Calu3 (cell line): ENCODE measurements at regions not wholly inside any gene's neighbourhood (a gene's known extent, or its start where the extent isn't known, plus 50 kb on each side); places are given as distances from the start of the nearest gene placed in this dataset.

Source experiments
- BruUV-seq: library from RNA; stranded (reverse); fragments of 400-500 nt; replicated peaks from 2 replicates; lab custom pipeline; 2021; lab: Mats Ljungman, UMichigan
- CTCF ChIA-PET: fragments of 300-600 bp; sonication (Branson Sonifier 250); formaldehyde crosslinking; loops from one replicate; lab custom pipeline; 2022; ENCODE audit warnings: antibody characterized with exemption; lab: Charles Lee
- DNase-seq: peaks from one replicate; pipeline ENCODE4 v3.0.0; 2022
- H3K27ac Mint-ChIP-seq: one replicate; pipeline ENCODE4 v1.8.0; 2022; ENCODE audit warnings: mixed read lengths; ENCODE audit not compliant: unreplicated experiment
- H3K27me3 Mint-ChIP-seq: one replicate; pipeline ENCODE4 v1.8.0; 2022; ENCODE audit warnings: mixed read lengths; ENCODE audit not compliant: unreplicated experiment
- H3K36me3 Mint-ChIP-seq: one replicate; pipeline ENCODE4 v1.8.0; 2022; ENCODE audit warnings: mild to moderate bottlenecking, moderate library complexity, mixed read lengths; ENCODE audit not compliant: insufficient read depth, unreplicated experiment
- H3K4me1 Mint-ChIP-seq: one replicate; pipeline ENCODE4 v1.8.0; 2022; ENCODE audit warnings: mild to moderate bottlenecking, low read depth, mixed read lengths; ENCODE audit not compliant: unreplicated experiment
- H3K4me3 Mint-ChIP-seq: one replicate; pipeline ENCODE4 v1.8.0; 2022; ENCODE audit warnings: mild to moderate bottlenecking, low read depth, moderate library complexity, mixed read lengths; ENCODE audit not compliant: unreplicated experiment
- H3K9me3 Mint-ChIP-seq: one replicate; pipeline ENCODE4 v1.8.0; 2022; ENCODE audit warnings: low read depth, mixed read lengths; ENCODE audit not compliant: unreplicated experiment
- intact Hi-C: fragments of 100-400 bp; cut with micrococcal nuclease; formaldehyde crosslinking; loops from one replicate; pipeline ENCODE4 v1.10.0; 2022; ENCODE audit not compliant: unreplicated experiment
- TF ChIP-seq, protein P1 (sequence below): fragments of 200-600 bp; IDR thresholded peaks from one replicate; pipeline ENCODE4 v1.8.0; 2022; ENCODE audit warnings: antibody characterized with exemption; ENCODE audit not compliant: unreplicated experiment

GRCh38 chr14:104240434-104241157 is 102.2 kb downstream of the KIF26A start:
- no peak overlapping the region for H3K27ac Mint-ChIP-seq
- no peak for DNase-seq
- H3K9me3 Mint-ChIP-seq = peaks cover 8% of the 10 kb centered on the region
- CTCF ChIA-PET = no interaction called here
- H3K36me3 Mint-ChIP-seq = no peaks in the 10 kb centered on the region
- H3K4me3 Mint-ChIP-seq = no peak overlapping the region
- TF ChIP-seq, protein P1, sequence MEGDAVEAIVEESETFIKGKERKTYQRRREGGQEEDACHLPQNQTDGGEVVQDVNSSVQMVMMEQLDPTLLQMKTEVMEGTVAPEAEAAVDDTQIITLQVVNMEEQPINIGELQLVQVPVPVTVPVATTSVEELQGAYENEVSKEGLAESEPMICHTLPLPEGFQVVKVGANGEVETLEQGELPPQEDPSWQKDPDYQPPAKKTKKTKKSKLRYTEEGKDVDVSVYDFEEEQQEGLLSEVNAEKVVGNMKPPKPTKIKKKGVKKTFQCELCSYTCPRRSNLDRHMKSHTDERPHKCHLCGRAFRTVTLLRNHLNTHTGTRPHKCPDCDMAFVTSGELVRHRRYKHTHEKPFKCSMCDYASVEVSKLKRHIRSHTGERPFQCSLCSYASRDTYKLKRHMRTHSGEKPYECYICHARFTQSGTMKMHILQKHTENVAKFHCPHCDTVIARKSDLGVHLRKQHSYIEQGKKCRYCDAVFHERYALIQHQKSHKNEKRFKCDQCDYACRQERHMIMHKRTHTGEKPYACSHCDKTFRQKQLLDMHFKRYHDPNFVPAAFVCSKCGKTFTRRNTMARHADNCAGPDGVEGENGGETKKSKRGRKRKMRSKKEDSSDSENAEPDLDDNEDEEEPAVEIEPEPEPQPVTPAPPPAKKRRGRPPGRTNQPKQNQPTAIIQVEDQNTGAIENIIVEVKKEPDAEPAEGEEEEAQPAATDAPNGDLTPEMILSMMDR = no peak
- no TSS peak for BruUV-seq
- intact Hi-C loops = no loop called here
- H3K4me1 Mint-ChIP-seq = no peaks in the 10 kb centered on the region
- H3K27me3 Mint-ChIP-seq = peaks cover 47% of the 10 kb centered on the region

GRCh38 chr14:104243200-104243599 is 104.8 kb downstream of the KIF26A start:
- intact Hi-C loops = no loop called here
- DNase-seq = no peak
- no TSS peak for BruUV-seq
- TF ChIP-seq, protein P1 = no peak
- peaks cover 28% of the 10 kb centered on the region for H3K27me3 Mint-ChIP-seq
- H3K36me3 Mint-ChIP-seq = no peaks in the 10 kb centered on the region
- CTCF ChIA-PET = no interaction called here
- no peaks in the 10 kb centered on the region for H3K9me3 Mint-ChIP-seq
- H3K4me1 Mint-ChIP-seq = no peaks in the 10 kb centered on the region
- no peak overlapping the region for H3K4me3 Mint-ChIP-seq
- H3K27ac Mint-ChIP-seq = no peak overlapping the region

- H3K27me3 Mint-ChIP-seq = peaks cover 16% of the 10 kb centered on the region
These were observed 106.0 kb downstream of the KIF26A start for GRCh38 chr14:104244221-104245011.

GRCh38 chr14:104245075-104245474 is 106.7 kb downstream of the KIF26A start:
- Mint-ChIP-seq H3K27ac (no peak overlapping the region), H3K27me3 (peaks cover 9% of the 10 kb centered on the region), H3K36me3 (no peaks in the 10 kb centered on the region), H3K4me1 (no peaks in the 10 kb centered on the region), H3K9me3 (no peaks in the 10 kb centered on the region), H3K4me3 (no peak overlapping the region)
- CTCF ChIA-PET = no interaction called here
- intact Hi-C loops = no loop called here
- BruUV-seq = no TSS peak
- TF ChIP-seq, protein P1 = no peak
- DNase-seq = no peak

More at GRCh38 chr14:104244221-104245011, 106.0 kb downstream of the KIF26A start:
- Mint-ChIP-seq H3K4me3 (no peak overlapping the region), H3K9me3 (no peaks in the 10 kb centered on the region), H3K36me3 (no peaks in the 10 kb centered on the region), H3K27ac (no peak overlapping the region), H3K4me1 (no peaks in the 10 kb centered on the region)
- CTCF ChIA-PET = no interaction called here
- BruUV-seq = no TSS peak
- TF ChIP-seq, protein P1 = no peak
- DNase-seq = no peak
- intact Hi-C loops = no loop called here
